Right cardiac atrium (tissue), 5 donors: ENCODE measurements at regions not wholly inside any gene's neighbourhood (a gene's known extent, or its start where the extent isn't known, plus 50 kb on each side); places are given as distances from the start of the nearest gene placed in this dataset.
"Not testable (repeated sequence)": the region's sequence is repeated elsewhere in the genome, so short reads cannot be mapped to it uniquely, and the experiment has no call there.

ENCODE experiments used
- ATAC-seq, 2 donors: fragments of 200-7000 bp; cut with Tn5 transposase; one replicate each; pipeline versions ENCODE4 v1.8.0 to v1.9.1; 2020; ENCODE audit warnings: moderate library complexity in 2 of 2, mild to moderate bottlenecking in 1 of 2
- DNase-seq, 3 donors: peaks; one replicate each; pipeline ENCODE4 v3.0.0-alpha.2; 2020
- H3K27ac ChIP-seq: one replicate; pipeline ENCODE4 v1.5.1; 2013; ENCODE audit warnings: mild to moderate bottlenecking, low read length, control low read depth, moderate library complexity
- H3K27me3 ChIP-seq: one replicate; pipeline ENCODE4 v1.6.1; 2013; ENCODE audit not compliant: control insufficient read depth, insufficient read depth
- H3K4me1 ChIP-seq: one replicate; pipeline ENCODE4 v1.6.1; 2013; ENCODE audit warnings: low read length; ENCODE audit not compliant: control insufficient read depth, insufficient read depth
- H3K4me3 ChIP-seq: one replicate; pipeline ENCODE4 v1.5.1; 2013; ENCODE audit warnings: low read length, control low read depth
- H3K9me3 ChIP-seq: one replicate; pipeline ENCODE4 v1.6.1; 2013; ENCODE audit warnings: low read length; ENCODE audit not compliant: control insufficient read depth
- WGBS: extraction: QIAGEN DNeasy Blood & Tissue Kit; methylation state at CpG from one replicate; pipeline ENCODE4 v1.1.7; 2013; 5-methylcytosine and 5-hydroxymethylcytosine counted together
- intact Hi-C, 4 donors: fragments of 100-400 bp; cut with DNase I; formaldehyde crosslinking; loops; one replicate each; pipeline versions ENCODE4 v1.11.0 to v1.14.0; 2022 to 2023
- donor health status: healthy with polysubstance abuse.
- donor health status: DM: no; HTN: yes; CAD: no.
- donor health status: DM: no; HTN: no; CAD: no.
- donor health status: DM: no; HTN: yes; CAD: no; lungs with severe emphysema.
- donor health status: DM: yes; HTN: yes; CAD: no.

GRCh38 chr7:10465536-10465935 lies 508.1 kb upstream of the PHF14 start:
- intact Hi-C loops, H3K4me3 ChIP-seq, H3K4me1 ChIP-seq, H3K9me3 ChIP-seq, H3K27me3 ChIP-seq, ATAC-seq, H3K27ac ChIP-seq: not testable (repeated sequence)
- DNase-seq = peak in 1 of 3 donors; percentile 51
- 97% methylated on average over 20 of the region's 30 CpGs for WGBS

- H3K9me3 ChIP-seq = no peaks in the 10 kb centered on the region
- H3K27me3 ChIP-seq = no peaks in the 10 kb centered on the region
- DNase-seq (no peak), ATAC-seq (no peak)
- H3K4me1 ChIP-seq = no peaks in the 10 kb centered on the region
- intact Hi-C loops = no loop called here
- no peak overlapping the region for H3K27ac ChIP-seq
- 80% methylated on average over 6 of the region's 6 CpGs for WGBS
- no peak overlapping the region for H3K4me3 ChIP-seq
Measured at GRCh38 chr7:10468908-10469307, 504.8 kb upstream of the PHF14 start.

GRCh38 chr7:10469476-10469875 lies 504.2 kb upstream of the PHF14 start:
- ATAC-seq (no peak), DNase-seq (no peak)
- intact Hi-C loops = no loop called here
- WGBS = 59% methylated on average over 7 of the region's 7 CpGs
- no peaks in the 10 kb centered on the region for H3K4me1 ChIP-seq
- H3K4me3 ChIP-seq = no peak overlapping the region
- no peaks in the 10 kb centered on the region for H3K9me3 ChIP-seq
- H3K27me3 ChIP-seq = no peaks in the 10 kb centered on the region
- H3K27ac ChIP-seq = no peak overlapping the region

GRCh38 chr7:10471280-10472058 lies 502.2 kb upstream of the PHF14 start:
- Histone ChIP-seq H3K27me3 (no peaks in the 10 kb centered on the region), H3K4me3 (no peak overlapping the region), H3K9me3 (no peaks in the 10 kb centered on the region), H3K27ac (no peak overlapping the region), H3K4me1 (no peaks in the 10 kb centered on the region)
- intact Hi-C loops = no loop called here
- 53% methylated on average over 2 of the region's 2 CpGs for WGBS
- no peak for DNase-seq
- ATAC-seq = no peak

GRCh38 chr7:10472115-10472514 lies 501.6 kb upstream of the PHF14 start:
- Histone ChIP-seq H3K9me3 (no peaks in the 10 kb centered on the region), H3K4me1 (no peaks in the 10 kb centered on the region), H3K27ac (no peak overlapping the region), H3K4me3 (no peak overlapping the region), H3K27me3 (no peaks in the 10 kb centered on the region)
- WGBS = 70% methylated on average over 3 of the region's 3 CpGs
- intact Hi-C loops = no loop called here
- ATAC-seq = no peak
- DNase-seq = no peak

GRCh38 chr7:10473569-10473968 lies 500.1 kb upstream of the PHF14 start:
- H3K4me3 ChIP-seq = no peak overlapping the region
- ATAC-seq = no peak
- no peaks in the 10 kb centered on the region for H3K9me3 ChIP-seq
- H3K27me3 ChIP-seq = no peaks in the 10 kb centered on the region
- no peak for DNase-seq
- intact Hi-C loops = no loop called here
- 55% methylated on average over 3 of the region's 3 CpGs for WGBS
- H3K4me1 ChIP-seq = no peaks in the 10 kb centered on the region
- no peak overlapping the region for H3K27ac ChIP-seq

- DNase-seq = no peak
- Histone ChIP-seq H3K27me3 (no peaks in the 10 kb centered on the region), H3K4me1 (no peaks in the 10 kb centered on the region), H3K27ac (no peak overlapping the region), H3K9me3 (no peaks in the 10 kb centered on the region), H3K4me3 (no peak overlapping the region)
- no peak for ATAC-seq
- intact Hi-C loops = no loop called here
- WGBS = 59% methylated on average over 3 of the region's 3 CpGs
Measured at GRCh38 chr7:10474048-10474447, 499.6 kb upstream of the PHF14 start.

GRCh38 chr7:10475940-10476641 lies 497.6 kb upstream of the PHF14 start:
- no peak for ATAC-seq
- no peak overlapping the region for H3K27ac ChIP-seq
- no peaks in the 10 kb centered on the region for H3K4me1 ChIP-seq
- 88% methylated on average over 20 of the region's 20 CpGs for WGBS
- peak in 1 of 3 donors; percentile 25 for DNase-seq
- H3K9me3 ChIP-seq = no peaks in the 10 kb centered on the region
- H3K27me3 ChIP-seq = no peaks in the 10 kb centered on the region
- intact Hi-C loops = no loop called here
- no peak overlapping the region for H3K4me3 ChIP-seq

- intact Hi-C loops = no loop called here
- ATAC-seq (no peak), DNase-seq (peak in 1 of 3 donors; percentile 6)
- Histone ChIP-seq H3K9me3 (no peaks in the 10 kb centered on the region), H3K4me3 (no peak overlapping the region), H3K27ac (no peak overlapping the region), H3K4me1 (no peaks in the 10 kb centered on the region), H3K27me3 (no peaks in the 10 kb centered on the region)
- WGBS = 93% methylated on average over 15 of the region's 15 CpGs
Measured at GRCh38 chr7:10476642-10477041, 497.0 kb upstream of the PHF14 start.

GRCh38 chr7:10483671-10484070 lies 490.0 kb upstream of the PHF14 start:
- DNase-seq (no peak), ATAC-seq (no peak)
- intact Hi-C loops = no loop called here
- no peaks in the 10 kb centered on the region for H3K27me3 ChIP-seq
- no peaks in the 10 kb centered on the region for H3K4me1 ChIP-seq
- WGBS = 66% methylated on average over 5 of the region's 5 CpGs
- H3K9me3 ChIP-seq = no peaks in the 10 kb centered on the region
- no peak overlapping the region for H3K4me3 ChIP-seq
- no peak overlapping the region for H3K27ac ChIP-seq

GRCh38 chr7:10484767-10485166 lies 488.9 kb upstream of the PHF14 start:
- no peak for DNase-seq
- H3K4me1 ChIP-seq = no peaks in the 10 kb centered on the region
- H3K9me3 ChIP-seq = no peaks in the 10 kb centered on the region
- intact Hi-C loops = no loop called here
- no peak overlapping the region for H3K4me3 ChIP-seq
- no peak for ATAC-seq
- no peak overlapping the region for H3K27ac ChIP-seq
- H3K27me3 ChIP-seq = no peaks in the 10 kb centered on the region
